Ovary (tissue), 7 donors: ENCODE measurements at regions not wholly inside any gene's neighbourhood (a gene's known extent, or its start where the extent isn't known, plus 50 kb on each side); places are given as distances from the start of the nearest gene placed in this dataset.

Experiments
- DNase-seq, 5 donors: peaks; one replicate each; pipeline ENCODE4 v3.0.0-alpha.2; 2019 to 2020
- H3K27ac ChIP-seq, 2 donors: fragments of 200-600 bp; one replicate each; pipeline versions ENCODE4 v1.5.1 to v1.8.0; 2019 to 2022
- H3K27me3 ChIP-seq: fragments of 200-600 bp; one replicate; pipeline ENCODE4 v1.8.0; 2022
- H3K36me3 ChIP-seq: fragments of 200-600 bp; sonication (generic); one replicate; pipeline ENCODE4 v1.5.1; 2019
- H3K4me1 ChIP-seq: one replicate; pipeline ENCODE4 v1.8.1; 2013; ENCODE audit warnings: mild to moderate bottlenecking, moderate library complexity; ENCODE audit not compliant: insufficient read depth
- H3K4me3 ChIP-seq: fragments of 200-600 bp; sonication (generic); one replicate; pipeline ENCODE4 v1.5.1; 2017
- H3K9me3 ChIP-seq, 2 donors: fragments of 200-600 bp in 1 of 2; sonication (generic) in 1 of 2; one replicate each; pipeline versions ENCODE4 v1.5.1 to v1.8.1; 2013 to 2019; ENCODE audit warnings: mild to moderate bottlenecking in 1 of 2, moderate library complexity in 1 of 2
- EP300 ChIP-seq: sonication (generic); formaldehyde crosslinking; IDR thresholded peaks from one replicate; pipeline ENCODE4 v1.6.1; 2017; ENCODE audit warnings: antibody characterized with exemption
- POLR2A ChIP-seq: fragments of 450-650 bp; IDR thresholded peaks from one replicate; pipeline ENCODE4 v1.6.1; 2017; ENCODE audit warnings: antibody characterized with exemption, mild to moderate bottlenecking, moderate library complexity
- WGBS, 3 donors: extraction: QIAGEN DNeasy Blood & Tissue Kit in 1 of 3; methylation state at CpG; one replicate each; pipeline versions ENCODE4 v1.1.5 to v1.1.7; 2013 to 2017; 5-methylcytosine and 5-hydroxymethylcytosine counted together
- intact Hi-C, 4 donors: fragments of 100-400 bp; cut with DNase I; formaldehyde crosslinking; loops; one replicate each; pipeline versions ENCODE4 v1.11.0 to v1.15.1; 2022 to 2023
- TF ChIP-seq, protein P1 (sequence below), 3 donors: fragments of 450-650 bp in 2 of 3; fragments of 200-600 bp in 1 of 3; IDR thresholded peaks; one replicate each; pipeline versions ENCODE4 v1.5.1 to v1.8.0; 2016 to 2022; ENCODE audit warnings: antibody characterized with exemption in 3 of 3, mild to moderate bottlenecking in 1 of 3
- donor health status: DM: no; HTN: no; CAD: no; lungs with moderate emphysema.
- donor health status: DM: no; HTN: no; CAD: no.
- donor health status: Bipolar disorder and iron deficiency.
- donor health status: DM: no; HTN: no; CAD: no.
- donor health status: DM: yes; HTN: yes; CAD: no.

DNA sequence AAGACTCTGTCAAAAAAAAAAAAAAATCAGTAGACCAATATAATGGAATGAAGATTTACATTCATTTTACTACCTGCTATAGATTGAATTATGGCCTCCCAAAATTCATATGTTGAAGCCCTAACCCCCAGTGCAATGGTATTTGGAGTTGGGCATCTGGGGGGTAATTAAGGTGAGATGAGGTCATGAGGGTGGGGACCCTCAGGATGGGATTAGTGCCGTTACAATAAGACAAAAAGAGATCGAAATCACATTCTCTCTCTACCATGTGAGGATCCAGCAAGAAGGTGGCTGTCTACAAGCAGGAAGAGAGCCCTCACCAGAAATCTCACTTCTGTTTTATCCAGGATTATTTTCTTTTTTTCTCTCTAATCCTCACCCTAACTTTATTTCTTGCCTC, 100.6 kb upstream of the LOC128125822 start:
- Histone ChIP-seq H3K27ac (no peak overlapping the region), H3K4me3 (no peak overlapping the region), H3K4me1 (no peaks in the 10 kb centered on the region), H3K27me3 (no peaks in the 10 kb centered on the region), H3K9me3 (no peaks in the 10 kb centered on the region), H3K36me3 (no peaks in the 10 kb centered on the region)
- no peak for TF ChIP-seq POLR2A
- TF ChIP-seq, protein P1, sequence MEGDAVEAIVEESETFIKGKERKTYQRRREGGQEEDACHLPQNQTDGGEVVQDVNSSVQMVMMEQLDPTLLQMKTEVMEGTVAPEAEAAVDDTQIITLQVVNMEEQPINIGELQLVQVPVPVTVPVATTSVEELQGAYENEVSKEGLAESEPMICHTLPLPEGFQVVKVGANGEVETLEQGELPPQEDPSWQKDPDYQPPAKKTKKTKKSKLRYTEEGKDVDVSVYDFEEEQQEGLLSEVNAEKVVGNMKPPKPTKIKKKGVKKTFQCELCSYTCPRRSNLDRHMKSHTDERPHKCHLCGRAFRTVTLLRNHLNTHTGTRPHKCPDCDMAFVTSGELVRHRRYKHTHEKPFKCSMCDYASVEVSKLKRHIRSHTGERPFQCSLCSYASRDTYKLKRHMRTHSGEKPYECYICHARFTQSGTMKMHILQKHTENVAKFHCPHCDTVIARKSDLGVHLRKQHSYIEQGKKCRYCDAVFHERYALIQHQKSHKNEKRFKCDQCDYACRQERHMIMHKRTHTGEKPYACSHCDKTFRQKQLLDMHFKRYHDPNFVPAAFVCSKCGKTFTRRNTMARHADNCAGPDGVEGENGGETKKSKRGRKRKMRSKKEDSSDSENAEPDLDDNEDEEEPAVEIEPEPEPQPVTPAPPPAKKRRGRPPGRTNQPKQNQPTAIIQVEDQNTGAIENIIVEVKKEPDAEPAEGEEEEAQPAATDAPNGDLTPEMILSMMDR (IDR thresholded peaks at IDR 0.05): no peak
- no peak for TF ChIP-seq EP300
- no peak for DNase-seq
- 88 to 94% (median 93%) methylated on average over 2 of the region's 2 CpGs for WGBS, 3 donors
- intact Hi-C loops: no loop called here

GRCh38 chr6:63475707-63476106, 96.6 kb upstream of the LOC128125822 start:
- Histone ChIP-seq H3K4me1 (no peaks in the 10 kb centered on the region), H3K36me3 (no peaks in the 10 kb centered on the region), H3K27ac (no peak overlapping the region), H3K27me3 (no peaks in the 10 kb centered on the region), H3K4me3 (no peak overlapping the region), H3K9me3 (no peaks in the 10 kb centered on the region)
- WGBS, 3 donors: 20 to 36% (median 32%) methylated on average over 1 of the region's 1 CpG
- intact Hi-C loops: no loop called here
- DNase-seq: no peak
- TF ChIP-seq POLR2A (no peak), EP300 (no peak)
- TF ChIP-seq, protein P1 (IDR thresholded peaks at IDR 0.05): no peak

GRCh38 chr6:63476302-63476701, 96.0 kb upstream of the LOC128125822 start:
- DNase-seq: peak in 1 of 5 donors; percentile 10
- intact Hi-C loops: no loop called here
- Histone ChIP-seq H3K4me3 (no peak overlapping the region), H3K9me3 (no peaks in the 10 kb centered on the region), H3K27ac (no peak overlapping the region), H3K27me3 (no peaks in the 10 kb centered on the region), H3K36me3 (no peaks in the 10 kb centered on the region), H3K4me1 (no peaks in the 10 kb centered on the region)
- TF ChIP-seq, protein P1 (IDR thresholded peaks at IDR 0.05): no peak
- TF ChIP-seq POLR2A: no peak
- TF ChIP-seq EP300: no peak
- 36 to 49% (median 44%) methylated on average over 3 of the region's 3 CpGs for WGBS, 3 donors

DNA sequence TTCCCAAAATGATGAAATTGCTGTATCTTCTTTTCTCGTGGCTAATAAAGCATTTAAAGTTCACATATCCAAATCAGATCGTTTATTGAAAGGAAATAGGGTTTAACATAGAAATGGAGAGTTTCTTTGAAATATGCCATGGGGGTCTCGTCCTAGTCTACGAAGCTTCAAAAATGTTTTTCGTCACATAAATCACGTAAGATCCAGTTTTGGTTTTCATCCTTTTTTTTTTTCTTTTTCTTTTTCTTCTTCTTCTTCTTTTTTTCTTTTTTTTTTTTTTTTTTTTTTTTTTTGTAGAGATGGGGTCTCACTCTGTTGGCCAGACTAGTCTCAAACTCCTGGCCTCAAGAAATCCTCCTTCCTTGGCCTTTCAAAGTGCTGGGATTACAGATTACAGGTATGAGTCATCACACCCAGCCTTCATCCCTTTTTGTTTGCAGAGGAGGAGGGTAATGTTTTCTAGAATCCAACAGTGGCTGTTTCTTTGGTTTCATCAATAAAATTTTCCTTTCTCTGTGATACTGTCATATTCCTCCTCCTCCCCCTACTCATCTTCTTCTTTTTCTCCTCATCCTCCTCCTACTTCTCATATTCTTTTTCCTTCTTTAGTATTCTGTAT, 94.7 kb upstream of the LOC128125822 start:
- 87 to 93% (median 88%) methylated on average over 6 of the region's 6 CpGs for WGBS, 3 donors
- TF ChIP-seq EP300 (no peak), POLR2A (no peak)
- TF ChIP-seq, protein P1 (IDR thresholded peaks at IDR 0.05): no peak
- Histone ChIP-seq H3K36me3 (no peaks in the 10 kb centered on the region), H3K27me3 (no peaks in the 10 kb centered on the region), H3K9me3 (no peaks in the 10 kb centered on the region), H3K27ac (no peak overlapping the region), H3K4me3 (no peak overlapping the region), H3K4me1 (no peaks in the 10 kb centered on the region)
- intact Hi-C loops: no loop called here
- no peak for DNase-seq
